Ovary (tissue), 3 donors: ENCODE measurements at regions not wholly inside any gene's neighbourhood (a gene's known extent, or its start where the extent isn't known, plus 50 kb on each side); places are given as distances from the start of the nearest gene placed in this dataset.

Source experiments
- POLR2A ChIP-seq: fragments of 450-650 bp; IDR thresholded peaks from one replicate; pipeline ENCODE4 v1.6.1; 2017; ENCODE audit warnings: antibody characterized with exemption, mild to moderate bottlenecking, moderate library complexity
- TF ChIP-seq, protein P1 (sequence below), 3 donors: fragments of 450-650 bp in 2 of 3; fragments of 200-600 bp in 1 of 3; IDR thresholded peaks; one replicate each; pipeline versions ENCODE4 v1.5.1 to v1.8.0; 2016 to 2022; ENCODE audit warnings: antibody characterized with exemption in 3 of 3, mild to moderate bottlenecking in 1 of 3
- donor health status: DM: no; HTN: no; CAD: no.

GRCh38 chr4:117203231-117203630 is 117.9 kb upstream of the TRAM1L1 start:
- TF ChIP-seq, protein P1, sequence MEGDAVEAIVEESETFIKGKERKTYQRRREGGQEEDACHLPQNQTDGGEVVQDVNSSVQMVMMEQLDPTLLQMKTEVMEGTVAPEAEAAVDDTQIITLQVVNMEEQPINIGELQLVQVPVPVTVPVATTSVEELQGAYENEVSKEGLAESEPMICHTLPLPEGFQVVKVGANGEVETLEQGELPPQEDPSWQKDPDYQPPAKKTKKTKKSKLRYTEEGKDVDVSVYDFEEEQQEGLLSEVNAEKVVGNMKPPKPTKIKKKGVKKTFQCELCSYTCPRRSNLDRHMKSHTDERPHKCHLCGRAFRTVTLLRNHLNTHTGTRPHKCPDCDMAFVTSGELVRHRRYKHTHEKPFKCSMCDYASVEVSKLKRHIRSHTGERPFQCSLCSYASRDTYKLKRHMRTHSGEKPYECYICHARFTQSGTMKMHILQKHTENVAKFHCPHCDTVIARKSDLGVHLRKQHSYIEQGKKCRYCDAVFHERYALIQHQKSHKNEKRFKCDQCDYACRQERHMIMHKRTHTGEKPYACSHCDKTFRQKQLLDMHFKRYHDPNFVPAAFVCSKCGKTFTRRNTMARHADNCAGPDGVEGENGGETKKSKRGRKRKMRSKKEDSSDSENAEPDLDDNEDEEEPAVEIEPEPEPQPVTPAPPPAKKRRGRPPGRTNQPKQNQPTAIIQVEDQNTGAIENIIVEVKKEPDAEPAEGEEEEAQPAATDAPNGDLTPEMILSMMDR (IDR thresholded peaks at IDR 0.05), result no peak
- TF ChIP-seq POLR2A, result no peak
